Stimulated activated CD8-positive, alpha-beta memory T cell treated with anti-CD3 and anti-CD28 coated beads, Interleukin-4, amount 100 ng/mL, for 1 hour (primary cell): ENCODE measurements at regions not wholly inside any gene's neighbourhood (a gene's known extent, or its start where the extent isn't known, plus 50 kb on each side); places are given as distances from the start of the nearest gene placed in this dataset.
"Not testable (repeated sequence)": the region's sequence is repeated elsewhere in the genome, so short reads cannot be mapped to it uniquely, and the experiment has no call there.

Experiments used
- DNase-seq, 2 donors: peaks; one replicate each; pipeline ENCODE4 v3.0.0-alpha.2; 2020; ENCODE audit warnings: low read depth in 2 of 2, low spot score in 1 of 2

DNA sequence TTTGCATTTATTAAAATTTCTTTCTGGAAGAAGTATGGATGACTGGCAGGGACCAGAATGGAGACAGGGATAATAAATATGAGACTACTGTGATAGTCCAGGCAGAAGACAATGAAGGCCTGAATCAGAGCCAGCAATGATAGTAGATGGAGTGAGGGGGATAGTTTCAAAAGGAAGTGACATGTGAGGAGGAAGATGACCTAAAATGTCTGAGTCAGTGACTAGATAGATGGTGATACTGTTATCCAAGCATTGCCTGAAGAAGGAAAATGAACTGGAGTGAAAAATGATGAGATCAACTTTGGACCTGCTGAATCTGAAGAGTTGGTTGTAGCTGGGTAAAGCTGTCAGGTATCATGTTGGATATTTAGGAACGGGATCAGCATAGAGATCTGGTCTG, 158.3 kb upstream of the KLF7 start:
- DNase-seq, result no peak

DNA sequence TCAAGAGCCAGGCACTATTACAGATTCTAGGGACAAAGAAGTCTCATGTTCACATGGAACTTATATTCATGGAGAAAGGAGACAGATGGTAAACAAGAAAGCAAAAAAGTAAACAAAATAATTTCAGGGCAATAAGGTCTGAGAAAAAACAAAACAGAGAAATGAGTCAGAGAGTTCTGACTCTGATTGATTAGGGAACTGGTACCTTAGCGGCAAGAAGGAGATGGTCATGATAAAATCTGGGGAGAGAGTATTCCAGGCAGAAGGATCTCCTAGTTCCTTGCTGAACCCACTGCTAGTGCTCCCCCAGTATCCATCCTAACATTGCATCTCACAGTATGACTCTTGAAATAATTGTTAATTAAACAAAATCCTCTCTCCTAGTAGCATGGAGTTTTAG, 161.8 kb upstream of the KLF7 start:
- no peak for DNase-seq

DNA sequence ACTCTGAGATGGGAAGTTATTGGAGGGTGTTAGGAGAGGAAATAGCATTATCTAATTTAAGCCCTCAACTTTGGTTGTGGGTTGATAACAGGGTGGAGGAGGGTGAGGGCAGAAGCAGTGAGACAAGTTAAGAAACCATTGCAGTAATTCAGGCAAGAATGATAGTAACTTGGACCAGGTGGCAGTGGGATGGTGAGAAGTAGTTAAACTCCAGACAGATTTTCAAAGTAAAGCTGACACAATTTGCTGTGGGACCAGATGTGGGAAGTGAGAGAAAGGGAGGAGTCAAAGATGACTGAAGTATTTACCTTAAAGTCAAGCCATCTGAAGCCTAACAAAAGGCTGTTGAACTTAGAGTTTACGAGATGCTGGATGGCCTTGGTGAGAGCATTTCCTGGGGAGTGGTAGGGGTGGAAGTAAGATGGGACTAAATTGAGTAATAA, 163.2 kb upstream of the KLF7 start:
- no peak for DNase-seq

DNA sequence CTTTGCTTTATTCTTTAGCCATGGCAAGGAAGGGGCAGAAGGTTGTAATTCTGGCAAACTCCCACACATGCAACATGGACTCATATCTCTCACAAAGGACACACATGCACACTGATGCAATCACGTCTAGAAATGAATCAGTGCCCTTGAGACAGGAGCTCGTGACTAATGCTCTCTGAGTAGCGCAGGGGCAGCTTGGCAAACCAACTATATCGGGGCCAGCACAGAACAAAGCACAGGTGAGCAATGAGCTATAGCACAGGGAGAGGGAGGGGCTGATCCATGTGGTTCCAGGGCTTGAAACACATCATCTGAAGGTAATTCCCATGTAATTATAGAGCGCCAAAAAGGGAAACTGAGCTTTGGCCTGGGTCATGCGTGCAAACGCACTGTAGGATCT, 165.2 kb upstream of the KLF7 start:
- no peak for DNase-seq

DNA sequence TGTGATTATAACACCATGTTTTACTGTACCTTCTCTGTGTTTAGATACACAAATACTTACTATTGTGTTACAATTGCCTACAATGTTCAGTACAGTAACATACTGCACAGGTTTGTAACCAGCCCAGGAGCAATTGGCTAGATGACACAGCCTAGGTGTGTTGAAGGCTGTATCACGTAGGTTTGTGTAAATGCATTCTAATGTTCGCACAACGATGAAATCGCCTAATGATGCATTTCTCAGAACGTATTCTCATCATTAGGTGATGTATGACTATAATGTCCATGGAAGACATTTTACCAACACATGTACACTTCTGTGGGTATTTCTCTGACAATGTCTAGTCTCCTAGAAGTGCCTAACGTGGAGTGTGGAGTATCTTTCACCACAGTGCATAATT, 165.9 kb upstream of the KLF7 start:
- no peak for DNase-seq

DNA sequence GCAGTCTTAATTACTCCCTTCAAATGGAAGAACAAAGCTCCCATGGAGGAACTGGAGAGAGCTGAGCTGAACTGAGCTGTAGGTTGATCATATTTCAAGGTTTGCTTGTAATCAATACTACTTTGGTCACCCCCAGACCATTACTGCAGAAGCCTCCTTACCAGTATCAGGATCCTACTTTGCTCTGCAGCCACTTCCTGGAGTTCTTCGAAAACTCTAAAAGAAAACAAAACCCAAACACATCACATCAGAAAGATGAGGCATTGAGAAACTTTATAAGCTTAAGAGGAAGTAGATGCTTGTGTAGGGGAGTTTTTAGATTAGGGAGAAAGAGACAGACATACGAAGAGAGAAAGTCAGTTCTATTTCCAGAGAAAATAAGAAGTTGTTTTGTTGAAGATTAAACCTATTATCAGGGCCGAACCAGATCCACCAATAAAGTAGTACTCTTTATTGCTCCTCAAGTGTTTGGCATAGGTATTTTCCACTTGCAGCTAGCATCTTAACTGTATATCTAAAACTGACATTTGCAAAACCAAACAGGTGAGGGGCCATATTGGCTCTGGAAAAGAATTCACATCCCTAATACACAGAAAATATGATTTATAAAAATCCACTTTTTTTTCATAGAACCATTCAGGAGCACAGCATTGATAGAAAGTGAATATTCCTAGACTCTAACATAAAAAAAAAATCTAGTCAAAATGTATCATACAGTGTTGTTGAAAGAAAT, 166.9 kb upstream of the KLF7 start:
- DNase-seq, result no peak

DNA sequence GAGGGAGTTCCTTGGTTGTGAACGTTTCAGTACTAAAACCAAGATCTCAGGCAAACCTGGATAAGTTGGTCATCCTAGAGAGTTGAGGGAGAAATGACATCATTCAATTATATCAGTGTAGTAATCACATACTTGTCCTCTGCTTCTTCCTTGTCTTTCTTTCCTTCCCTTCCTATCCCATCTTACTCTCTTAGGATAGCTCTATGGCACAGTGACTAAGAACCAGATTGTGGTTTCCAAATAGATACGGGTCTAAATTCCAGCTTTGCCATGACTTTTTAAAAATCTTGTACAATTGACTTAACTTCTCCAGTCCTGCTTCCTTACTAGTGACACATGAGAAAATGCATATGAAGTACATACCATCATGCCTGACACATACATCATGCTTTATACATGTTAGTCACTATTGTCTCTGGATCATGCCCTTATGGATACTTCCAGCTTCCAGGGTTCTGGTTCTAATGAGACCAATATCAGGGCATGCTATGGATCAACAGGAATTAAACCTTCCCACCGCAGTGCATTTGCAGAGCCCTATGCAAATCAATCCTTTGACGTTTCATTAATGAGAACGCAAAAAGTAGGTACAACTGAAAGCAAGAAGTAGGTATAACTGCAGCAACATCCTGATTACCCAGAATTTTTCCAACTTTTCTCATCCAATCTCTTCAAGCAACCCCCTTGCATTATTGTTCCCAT, 168.0 kb upstream of the KLF7 start:
- DNase-seq, result no peak

DNA sequence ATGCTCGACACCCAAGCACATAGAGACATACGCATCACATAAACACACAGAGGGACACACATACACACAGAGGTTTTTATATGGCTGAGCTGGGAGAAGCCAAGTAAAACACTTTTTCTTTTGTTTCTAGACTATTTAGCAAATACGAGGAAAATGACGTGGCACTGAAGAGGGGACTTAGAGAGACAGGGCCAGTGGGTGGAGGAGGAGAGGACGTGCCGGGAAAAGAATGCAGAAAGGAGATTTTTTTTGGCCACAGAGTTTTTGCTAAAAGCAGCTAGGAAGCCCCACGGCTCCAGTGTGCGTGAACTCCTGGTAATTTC, 168.5 kb upstream of the KLF7 start:
- DNase-seq, result no peak

DNA sequence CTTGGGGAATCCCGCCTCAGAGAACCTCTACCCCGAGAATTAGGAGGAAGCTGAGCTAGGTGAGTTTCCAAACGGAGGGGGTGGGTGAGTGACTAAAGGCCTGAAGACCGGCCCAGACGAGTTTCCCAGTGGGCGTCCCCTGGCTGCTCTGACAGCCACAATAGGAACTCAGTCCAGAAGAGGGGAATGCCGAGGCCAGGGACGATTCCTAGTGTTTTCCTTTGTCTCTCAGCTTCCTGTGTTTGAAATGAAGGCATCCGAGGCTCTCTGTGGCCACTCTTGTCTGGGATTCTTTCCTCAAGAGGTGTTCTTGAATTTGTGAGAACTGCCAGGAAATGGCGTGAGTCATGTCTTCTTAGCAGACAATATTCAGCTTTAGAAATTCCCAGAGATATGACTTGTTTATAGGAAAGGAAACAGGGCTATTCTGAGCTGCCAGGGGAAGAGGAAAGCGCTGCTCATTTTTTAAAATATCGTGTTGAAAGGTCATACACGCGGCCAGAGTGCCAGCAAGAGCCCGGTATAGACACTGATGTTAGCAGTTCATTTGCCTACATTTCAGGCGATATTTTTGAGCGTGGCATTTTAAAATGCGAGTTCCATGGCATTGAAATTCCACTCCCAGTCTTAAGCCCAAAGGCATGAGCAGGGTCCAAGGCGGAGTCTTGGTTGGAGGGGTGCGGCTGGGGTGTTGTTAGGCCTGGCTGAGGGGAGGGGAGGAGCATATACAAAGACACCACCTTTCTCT, 169.1 kb upstream of the KLF7 start:
- DNase-seq, result no peak

DNA sequence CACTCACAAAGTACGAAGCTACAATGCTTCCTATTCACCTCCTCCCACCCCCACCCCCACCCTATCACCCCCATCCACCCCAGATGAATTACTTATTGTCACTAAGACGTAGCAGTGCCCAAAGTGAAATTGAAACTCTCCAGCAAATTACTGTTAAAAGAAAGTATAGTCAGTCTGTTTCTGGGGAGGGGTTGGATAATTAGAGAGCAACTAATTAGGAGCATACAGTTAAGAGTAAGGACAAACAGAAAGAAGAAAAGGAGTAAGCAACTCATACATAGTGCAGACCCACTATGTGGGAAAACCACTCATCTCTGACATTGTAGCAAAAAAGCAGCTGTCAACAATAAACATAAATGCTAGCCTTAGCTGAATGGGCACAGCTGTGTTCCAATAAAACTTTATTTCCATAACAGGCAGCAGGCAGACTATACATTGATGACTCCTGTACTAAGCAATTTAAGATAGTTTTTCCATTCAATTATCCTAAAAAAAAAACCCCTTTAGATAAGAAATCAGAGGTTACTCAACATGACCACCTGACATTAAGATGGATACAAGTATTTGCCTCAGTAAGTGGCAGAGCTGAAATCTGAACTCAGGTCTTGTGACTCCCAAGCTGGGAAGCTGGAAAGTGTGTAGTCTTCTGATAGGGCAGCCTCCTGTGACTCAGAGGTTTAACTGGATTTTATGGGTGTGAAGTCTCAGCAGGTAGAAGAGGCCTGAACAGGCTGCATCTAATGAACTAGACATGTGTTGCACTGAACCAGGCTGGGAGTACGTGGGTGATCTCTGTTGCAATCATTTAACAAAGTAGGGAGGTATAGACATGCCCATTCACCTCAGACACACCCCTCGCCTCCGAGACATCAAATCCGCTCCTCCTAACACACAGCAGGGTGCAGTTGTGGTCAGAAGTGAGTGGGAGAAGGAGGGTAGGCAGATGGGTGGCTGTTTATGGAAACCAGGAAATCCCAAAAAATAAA, 171.8 kb upstream of the KLF7 start:
- no peak for DNase-seq

DNA sequence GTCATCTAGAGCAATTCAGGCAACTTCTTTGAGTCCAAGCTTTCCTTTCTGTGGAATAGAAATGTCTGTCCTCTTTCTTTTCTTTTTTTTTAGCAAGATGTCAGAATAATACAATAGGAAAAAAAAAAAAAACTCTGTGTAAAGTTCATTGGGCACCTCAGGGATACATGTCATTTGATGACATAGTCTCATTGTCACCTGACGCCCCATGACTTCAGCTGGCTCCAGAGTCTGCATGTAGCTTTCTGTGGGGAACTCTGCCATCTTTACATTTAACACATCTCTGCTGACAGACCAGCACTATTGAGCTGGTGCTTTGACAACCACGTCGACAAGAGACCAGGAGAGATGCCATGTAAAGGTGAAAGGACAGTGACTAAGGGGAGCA, 172.5 kb upstream of the KLF7 start:
- no peak for DNase-seq

DNA sequence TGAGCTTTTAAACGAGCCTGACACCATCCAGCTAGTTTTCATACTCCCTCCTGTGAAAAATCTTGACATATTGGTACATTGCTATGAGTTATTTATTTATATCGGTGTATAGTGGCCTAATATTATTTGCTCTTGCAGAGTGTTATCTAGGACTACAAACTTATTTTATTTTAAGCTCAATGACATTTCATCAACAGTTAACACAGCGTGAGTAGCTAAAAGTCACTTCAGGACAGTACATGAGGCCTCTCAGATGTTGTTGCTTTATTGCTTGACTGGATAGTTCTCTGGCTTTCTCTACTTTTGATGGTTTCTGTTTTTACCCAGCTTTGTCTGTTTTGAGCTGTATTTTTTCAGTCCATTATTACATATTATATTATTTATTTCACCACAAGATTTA, 172.9 kb upstream of the KLF7 start:
- DNase-seq, result no peak

DNA sequence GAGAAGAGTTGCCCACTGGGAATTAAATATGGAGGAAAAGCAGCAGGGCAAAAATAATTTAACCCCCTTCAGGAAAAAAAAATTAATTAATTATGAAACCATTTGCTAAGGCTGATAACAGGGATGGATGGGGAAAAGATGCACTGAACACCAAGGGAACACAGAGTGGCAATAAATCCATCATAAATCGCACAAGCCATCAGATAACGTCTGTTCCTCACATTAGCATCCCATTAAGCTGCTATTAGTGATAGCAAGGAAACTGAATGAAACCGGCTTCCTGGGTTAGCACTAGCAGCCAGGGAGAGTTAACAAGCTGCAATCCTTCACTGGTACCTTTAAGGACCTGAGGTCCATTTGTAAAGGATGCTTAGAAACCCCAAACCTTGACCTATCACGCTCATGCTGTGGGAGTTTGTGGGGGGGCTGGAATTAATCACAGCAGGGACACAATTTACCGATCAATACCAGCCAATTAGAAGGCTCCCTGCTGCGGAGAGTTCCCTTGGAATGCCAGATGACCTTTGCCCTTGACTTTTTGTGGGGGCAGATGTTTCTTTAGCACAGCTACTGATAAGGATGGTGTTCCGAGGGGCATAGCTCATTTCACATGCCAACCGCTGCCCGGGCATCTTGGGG, 175.5 kb upstream of the KLF7 start:
- no peak for DNase-seq

DNA sequence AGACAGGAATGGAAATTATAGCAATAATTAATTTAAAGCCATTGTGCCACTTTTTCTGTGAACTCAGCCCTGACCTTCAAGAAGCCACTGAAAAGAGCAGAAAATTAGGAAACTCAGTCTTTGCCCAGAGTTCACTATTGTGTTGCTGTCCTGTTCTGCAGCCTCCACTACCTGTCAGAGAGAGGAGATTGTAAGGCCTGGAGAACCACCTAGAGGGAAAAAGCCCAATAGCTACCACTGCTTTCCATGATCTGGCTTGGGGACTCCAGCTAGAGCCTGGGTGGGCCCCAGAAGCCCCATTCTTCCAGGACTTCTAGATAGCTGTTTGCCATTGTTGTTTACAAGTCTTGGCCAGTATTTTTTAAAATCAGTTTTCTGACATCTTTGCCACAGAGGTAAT, 176.1 kb upstream of the KLF7 start:
- no peak for DNase-seq

DNA sequence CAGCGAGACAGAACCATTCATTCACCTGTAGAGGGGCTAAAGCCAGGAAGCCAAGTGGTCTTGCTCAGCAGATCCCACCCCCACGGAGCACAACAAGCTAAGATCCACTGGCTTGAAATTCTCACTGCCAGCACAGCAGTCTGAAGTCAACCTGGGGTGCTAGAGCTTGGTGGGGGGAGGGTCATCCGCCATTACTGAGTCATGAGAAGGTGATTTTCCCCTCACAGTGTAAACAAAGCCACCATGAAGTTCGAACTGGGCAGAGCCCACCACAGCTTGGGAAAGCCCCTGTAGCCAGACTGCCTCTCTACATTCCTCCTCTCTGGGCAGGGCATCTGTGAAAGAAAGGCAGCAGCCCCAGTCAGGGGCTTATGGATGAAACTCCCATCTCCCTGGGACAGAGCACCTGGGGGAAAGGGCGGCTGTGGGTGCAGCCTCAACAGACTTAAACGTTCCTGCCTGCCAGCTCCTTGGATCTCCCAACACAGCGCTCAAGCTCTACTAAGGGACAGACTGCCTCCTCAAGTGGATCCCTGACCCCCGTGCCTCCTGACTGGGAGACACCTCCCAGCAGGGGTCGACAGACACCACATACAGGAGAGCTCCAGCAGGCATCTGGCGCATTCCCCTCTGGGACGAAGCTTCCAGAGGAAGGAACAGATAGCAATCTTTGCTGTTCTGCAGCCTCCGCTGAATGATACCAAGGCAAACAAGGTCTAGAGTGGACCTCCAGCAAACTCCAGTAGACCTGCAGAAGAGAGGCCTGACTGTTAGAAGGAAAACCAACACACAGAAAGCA, 179.0 kb upstream of the KLF7 start:
- DNase-seq, result not testable (repeated sequence)

DNA sequence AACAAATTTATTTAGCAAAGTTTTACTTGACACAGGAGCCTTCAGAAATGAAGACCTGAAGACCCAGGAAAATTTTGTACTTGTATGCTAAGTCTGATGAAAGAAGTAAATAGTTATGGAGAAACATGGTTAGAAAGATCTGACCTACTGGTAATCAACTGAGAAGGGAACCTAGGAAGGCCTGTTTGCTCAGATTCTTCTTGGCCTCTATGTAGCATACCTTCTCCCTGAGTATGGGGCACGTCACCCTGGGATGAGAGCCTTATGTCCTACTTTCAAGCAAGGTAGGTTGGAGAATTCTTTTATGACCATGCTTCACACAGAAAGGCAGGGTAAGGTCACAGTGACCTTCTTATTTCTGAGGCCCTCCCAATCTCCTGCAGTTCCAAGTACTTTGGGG, 178.6 kb upstream of the CREB1 start:
- DNase-seq, result no peak

DNA sequence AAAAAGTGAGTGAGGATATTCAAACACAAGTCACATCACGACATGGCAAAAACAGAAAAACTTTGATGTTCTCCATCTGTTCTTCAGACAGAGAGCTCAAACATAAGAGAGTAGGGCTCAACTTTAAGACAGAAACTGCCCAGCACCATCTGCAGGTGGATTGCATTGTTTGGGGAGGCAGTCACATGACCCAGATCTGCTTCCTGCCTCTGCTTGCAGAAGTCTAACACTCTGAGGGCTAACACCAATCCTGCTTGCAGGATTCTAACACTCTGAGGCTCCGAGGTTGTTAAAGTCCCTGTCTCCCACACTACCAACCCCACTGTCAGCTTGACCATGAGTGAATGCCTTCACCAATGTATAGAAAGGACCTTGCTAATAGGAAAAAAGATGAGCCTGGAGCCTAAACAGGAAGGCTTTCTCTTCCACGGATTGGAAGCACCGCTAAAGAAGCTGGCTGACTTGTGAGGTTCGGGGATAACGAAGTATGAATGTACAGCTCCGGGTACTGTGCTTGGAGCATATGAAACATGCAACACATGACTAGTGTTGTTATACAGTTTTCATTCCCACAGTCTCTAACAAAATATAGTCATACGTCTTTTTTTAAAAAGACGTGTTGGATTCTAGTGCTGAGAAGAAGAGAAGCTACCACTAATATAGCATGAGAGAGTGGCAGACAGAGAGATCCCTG, 176.6 kb upstream of the CREB1 start:
- no peak for DNase-seq

DNA sequence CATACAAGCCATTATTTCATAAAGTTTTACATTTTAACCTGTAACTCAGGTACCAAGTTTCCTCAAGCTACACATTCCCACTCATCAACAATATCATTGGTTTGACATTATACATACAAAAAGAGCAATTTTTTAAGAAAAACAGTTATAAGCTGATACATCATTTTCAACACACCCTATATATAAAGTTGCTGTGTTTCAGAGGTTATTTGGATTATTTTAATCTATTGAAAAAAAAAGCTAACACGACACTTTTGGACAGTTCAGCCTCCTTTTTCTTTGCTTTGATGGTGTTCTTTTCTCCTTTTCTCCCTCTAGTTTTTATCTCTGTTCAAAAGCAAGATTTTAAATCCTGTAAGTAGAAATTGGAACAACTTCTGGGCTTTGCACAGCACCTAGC, 175.9 kb upstream of the CREB1 start:
- DNase-seq, result no peak

DNA sequence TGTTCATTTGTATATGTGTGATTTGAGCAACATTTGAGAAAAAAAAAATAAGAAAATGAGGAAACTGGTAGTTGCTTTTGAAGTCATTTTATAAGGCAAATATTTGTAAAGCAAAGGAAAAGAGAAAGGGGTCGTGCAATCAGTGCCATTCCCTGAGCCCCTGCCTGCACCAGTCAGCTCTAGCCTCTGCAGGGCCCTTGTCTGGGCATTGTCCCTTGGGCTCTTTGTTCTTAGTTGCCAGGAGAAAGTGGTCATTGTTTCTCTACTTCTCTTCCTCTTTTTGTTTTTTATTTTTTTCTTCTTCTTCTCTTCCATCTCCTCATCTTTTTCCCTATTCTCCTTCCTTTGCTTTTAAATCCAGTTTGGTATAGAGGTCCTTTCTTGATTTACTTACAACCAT, 175.3 kb upstream of the CREB1 start:
- no peak for DNase-seq
